GM12878 (cell line): ENCODE measurements at regions not wholly inside any gene's neighbourhood (a gene's known extent, or its start where the extent isn't known, plus 50 kb on each side); places are given as distances from the start of the nearest gene placed in this dataset.

Source experiments
- BMI1 ChIP-seq: fragments of 450-650 bp; IDR thresholded peaks from 2 replicates; pipeline ENCODE4 v1.6.1; 2016; ENCODE audit warnings: mild to moderate bottlenecking, moderate library complexity, borderline replicate concordance
- EED ChIP-seq: sonication (generic); IDR thresholded peaks from 2 replicates; pipeline ENCODE4 v1.6.1; 2016; ENCODE audit warnings: antibody characterized with exemption, low read depth
- HDAC6 ChIP-seq: fragments of 200-600 bp; sonication (generic); IDR thresholded peaks from one replicate; pipeline ENCODE4 v1.8.0; 2017; ENCODE audit warnings: antibody characterized with exemption; ENCODE audit not compliant: unreplicated experiment
- NBN ChIP-seq: fragments of 450-650 bp; IDR thresholded peaks from 2 replicates; pipeline ENCODE4 v1.6.1; 2016
- PKNOX1 ChIP-seq: fragments of 450-650 bp; IDR thresholded peaks from 2 replicates; pipeline ENCODE4 v1.6.1; 2016; ENCODE audit warnings: mild to moderate bottlenecking
- YY1 ChIP-seq: IDR thresholded peaks from 2 replicates; pipeline ENCODE4 v1.6.1; 2011; ENCODE audit warnings: low read depth, mild to moderate bottlenecking, low read length
- ZBTB33 ChIP-seq: fragments of 450-650 bp; IDR thresholded peaks from 2 replicates; pipeline ENCODE4 v1.6.1; 2017; ENCODE audit warnings: mild to moderate bottlenecking

- TF ChIP-seq HDAC6 (no peak), PKNOX1 (0 out of 2 replicates have a peak, but pooled peaks have one; percentile 12), NBN (no peak), YY1 (no peak), ZBTB33 (no peak), EED (no peak), BMI1 (no peak)
Measured at GRCh38 chr3:152200476-152201420, 68.0 kb upstream of the MBNL1 start (continued).
